Natural killer cell treated with Interleukin-12 subunit alpha and Interleukin-12 subunit beta and Interleukin-15 and Interleukin-18, amount 100 ng/mL, for 72 hours (primary cell): ENCODE measurements at regions not wholly inside any gene's neighbourhood (a gene's known extent, or its start where the extent isn't known, plus 50 kb on each side); places are given as distances from the start of the nearest gene placed in this dataset.

Experiments used
- ATAC-seq, 2 donors: fragments of 150-1000 bp; cut with Tn5 transposase in 1 of 2; sonication (Bioruptor Pico), chemical (Tn5 transposase) in 1 of 2; 2 replicates each; pipeline ENCODE4 v1.10.0; 2021
- DNase-seq: peaks from one replicate; pipeline ENCODE4 v3.0.0; 2022; ENCODE audit warnings: low spot score
- H3K27ac Mint-ChIP-seq, 2 donors: 1 replicate in 1 of 2; 2 replicates in 1 of 2; pipeline ENCODE4 v1.8.0; 2022; ENCODE audit warnings: mixed read lengths in 2 of 2, mild to moderate bottlenecking in 1 of 2, moderate library complexity in 1 of 2
- H3K27me3 Mint-ChIP-seq, 2 donors: 1 replicate in 1 of 2; 2 replicates in 1 of 2; pipeline ENCODE4 v1.8.0; 2022; ENCODE audit warnings: mixed read lengths in 2 of 2
- H3K36me3 Mint-ChIP-seq: one replicate; pipeline ENCODE4 v1.8.0; 2022; ENCODE audit warnings: mixed read lengths
- H3K4me1 Mint-ChIP-seq, 2 donors: 1 replicate in 1 of 2; 2 replicates in 1 of 2; pipeline ENCODE4 v1.8.0; 2022; ENCODE audit warnings: low read depth in 2 of 2, mixed read lengths in 2 of 2, mild to moderate bottlenecking in 1 of 2
- H3K4me3 Mint-ChIP-seq: one replicate; pipeline ENCODE4 v1.8.0; 2022; ENCODE audit warnings: mixed read lengths
- H3K9me3 Mint-ChIP-seq: 2 replicates; pipeline ENCODE4 v1.8.0; 2022; ENCODE audit warnings: mixed read lengths

GRCh38 chr5:104734046-104734445 is 1171.5 kb upstream of the NUDT12 start:
- Mint-ChIP-seq H3K36me3 (peaks cover 4% of the 10 kb centered on the region), H3K27ac (no peak overlapping the region), H3K9me3 (peaks cover 9% of the 10 kb centered on the region), H3K27me3 (no peaks in the 10 kb centered on the region), H3K4me1 (no peaks in the 10 kb centered on the region), H3K4me3 (no peak overlapping the region)
- ATAC-seq (no peak), DNase-seq (no peak)

GRCh38 chr5:104733063-104733669 is 1170.6 kb upstream of the NUDT12 start:
- Mint-ChIP-seq H3K4me1 (no peaks in the 10 kb centered on the region), H3K36me3 (peaks cover 4% of the 10 kb centered on the region), H3K9me3 (peaks cover 9% of the 10 kb centered on the region), H3K27ac (no peak overlapping the region), H3K4me3 (no peak overlapping the region), H3K27me3 (no peaks in the 10 kb centered on the region)
- no peak for ATAC-seq
- DNase-seq: no peak

GRCh38 chr5:104731331-104731730 is 1168.7 kb upstream of the NUDT12 start:
- H3K27me3 Mint-ChIP-seq: no peaks in the 10 kb centered on the region
- no peak overlapping the region for H3K4me3 Mint-ChIP-seq
- H3K9me3 Mint-ChIP-seq: peaks cover 9% of the 10 kb centered on the region
- H3K27ac Mint-ChIP-seq: no peak overlapping the region
- ATAC-seq (no peak), DNase-seq (no peak)
- peaks cover 4% of the 10 kb centered on the region for H3K36me3 Mint-ChIP-seq
- H3K4me1 Mint-ChIP-seq: no peaks in the 10 kb centered on the region

GRCh38 chr5:104708027-104708426 is 1145.4 kb upstream of the NUDT12 start:
- no peak for DNase-seq
- no peak overlapping the region for H3K4me3 Mint-ChIP-seq
- no peak for ATAC-seq
- no peak overlapping the region for H3K27ac Mint-ChIP-seq
- H3K27me3 Mint-ChIP-seq: no peaks in the 10 kb centered on the region
- no peaks in the 10 kb centered on the region for H3K4me1 Mint-ChIP-seq
- H3K36me3 Mint-ChIP-seq: peaks cover 4% of the 10 kb centered on the region
- H3K9me3 Mint-ChIP-seq: peaks cover 16% of the 10 kb centered on the region

GRCh38 chr5:104706600-104706999 is 1144.0 kb upstream of the NUDT12 start:
- H3K27ac Mint-ChIP-seq: no peak overlapping the region
- H3K27me3 Mint-ChIP-seq: no peaks in the 10 kb centered on the region
- H3K9me3 Mint-ChIP-seq: peaks cover 16% of the 10 kb centered on the region
- DNase-seq: no peak
- ATAC-seq: no peak
- no peaks in the 10 kb centered on the region for H3K4me1 Mint-ChIP-seq
- H3K36me3 Mint-ChIP-seq: peaks cover 4% of the 10 kb centered on the region
- H3K4me3 Mint-ChIP-seq: no peak overlapping the region

GRCh38 chr5:104702212-104702611 is 1139.6 kb upstream of the NUDT12 start:
- Mint-ChIP-seq H3K27me3 (no peaks in the 10 kb centered on the region), H3K4me1 (no peaks in the 10 kb centered on the region), H3K9me3 (peaks cover 13% of the 10 kb centered on the region), H3K27ac (no peak overlapping the region), H3K36me3 (peaks cover 4% of the 10 kb centered on the region), H3K4me3 (no peak overlapping the region)
- DNase-seq: no peak
- no peak for ATAC-seq

GRCh38 chr5:104699438-104699837 is 1136.8 kb upstream of the NUDT12 start:
- no peaks in the 10 kb centered on the region for H3K4me1 Mint-ChIP-seq
- no peak for DNase-seq
- H3K27me3 Mint-ChIP-seq: no peaks in the 10 kb centered on the region
- no peaks in the 10 kb centered on the region for H3K36me3 Mint-ChIP-seq
- ATAC-seq: no peak
- no peak overlapping the region for H3K27ac Mint-ChIP-seq
- H3K9me3 Mint-ChIP-seq: peaks cover 6% of the 10 kb centered on the region
- H3K4me3 Mint-ChIP-seq: no peak overlapping the region

- no peak overlapping the region for H3K27ac Mint-ChIP-seq
- no peak for DNase-seq
- no peaks in the 10 kb centered on the region for H3K36me3 Mint-ChIP-seq
- no peak for ATAC-seq
- no peaks in the 10 kb centered on the region for H3K4me1 Mint-ChIP-seq
- H3K4me3 Mint-ChIP-seq: no peak overlapping the region
- H3K9me3 Mint-ChIP-seq: peaks cover 5% of the 10 kb centered on the region
- no peaks in the 10 kb centered on the region for H3K27me3 Mint-ChIP-seq
Measured at GRCh38 chr5:104661256-104661655, 1098.7 kb upstream of the NUDT12 start.

- Mint-ChIP-seq H3K36me3 (peaks cover under 1% of the 10 kb centered on the region), H3K4me3 (no peak overlapping the region), H3K4me1 (no peaks in the 10 kb centered on the region), H3K27me3 (no peaks in the 10 kb centered on the region), H3K27ac (no peak overlapping the region), H3K9me3 (peaks cover 13% of the 10 kb centered on the region)
- no peak for DNase-seq
- no peak for ATAC-seq
Measured at GRCh38 chr5:104659497-104659896, 1096.9 kb upstream of the NUDT12 start.

- no peaks in the 10 kb centered on the region for H3K27me3 Mint-ChIP-seq
- no peak overlapping the region for H3K4me3 Mint-ChIP-seq
- no peak for ATAC-seq
- H3K9me3 Mint-ChIP-seq: peaks cover 23% of the 10 kb centered on the region
- H3K27ac Mint-ChIP-seq: no peak overlapping the region
- H3K4me1 Mint-ChIP-seq: no peaks in the 10 kb centered on the region
- peaks cover 5% of the 10 kb centered on the region for H3K36me3 Mint-ChIP-seq
- no peak for DNase-seq
Measured at GRCh38 chr5:104652271-104652861, 1089.8 kb upstream of the NUDT12 start.

- H3K4me1 Mint-ChIP-seq: no peaks in the 10 kb centered on the region
- ATAC-seq (no peak), DNase-seq (no peak)
- H3K27me3 Mint-ChIP-seq: no peaks in the 10 kb centered on the region
- peaks cover 5% of the 10 kb centered on the region for H3K36me3 Mint-ChIP-seq
- peaks cover 14% of the 10 kb centered on the region for H3K9me3 Mint-ChIP-seq
- H3K4me3 Mint-ChIP-seq: no peak overlapping the region
- no peak overlapping the region for H3K27ac Mint-ChIP-seq
Measured at GRCh38 chr5:104650313-104651055, 1087.9 kb upstream of the NUDT12 start.

GRCh38 chr5:104646416-104646815 is 1083.8 kb upstream of the NUDT12 start:
- Mint-ChIP-seq H3K36me3 (no peaks in the 10 kb centered on the region), H3K27me3 (no peaks in the 10 kb centered on the region), H3K27ac (no peak overlapping the region), H3K4me1 (no peaks in the 10 kb centered on the region), H3K9me3 (no peaks in the 10 kb centered on the region), H3K4me3 (no peak overlapping the region)
- ATAC-seq (no peak), DNase-seq (no peak)

- no peak overlapping the region for H3K27ac Mint-ChIP-seq
- no peak overlapping the region for H3K4me3 Mint-ChIP-seq
- H3K4me1 Mint-ChIP-seq: no peaks in the 10 kb centered on the region
- ATAC-seq: no peak
- no peaks in the 10 kb centered on the region for H3K36me3 Mint-ChIP-seq
- no peak for DNase-seq
- no peaks in the 10 kb centered on the region for H3K9me3 Mint-ChIP-seq
- no peaks in the 10 kb centered on the region for H3K27me3 Mint-ChIP-seq
Measured at GRCh38 chr5:104643320-104643719, 1080.7 kb upstream of the NUDT12 start.

GRCh38 chr5:104635227-104635626 is 1072.6 kb upstream of the NUDT12 start:
- Mint-ChIP-seq H3K27ac (no peak overlapping the region), H3K27me3 (no peaks in the 10 kb centered on the region), H3K36me3 (no peaks in the 10 kb centered on the region), H3K9me3 (peaks cover 6% of the 10 kb centered on the region), H3K4me1 (no peaks in the 10 kb centered on the region), H3K4me3 (no peak overlapping the region)
- no peak for DNase-seq
- no peak for ATAC-seq
